A673 (cell line): ENCODE measurements at regions not wholly inside any gene's neighbourhood (a gene's known extent, or its start where the extent isn't known, plus 50 kb on each side); places are given as distances from the start of the nearest gene placed in this dataset.

Experiments
- BruUV-seq: library from RNA; stranded (reverse); fragments of 400-500 nt; replicated peaks from 2 replicates; lab custom pipeline; 2021; lab: Mats Ljungman, UMichigan
- CTCF ChIA-PET: fragments of 300-600 bp; sonication (Branson Sonifier 250); formaldehyde crosslinking; loops from one replicate; lab custom pipeline; 2022; ENCODE audit warnings: antibody characterized with exemption; lab: Charles Lee
- POLR2A ChIA-PET: fragments of 300-600 bp; sonication (Branson Sonifier 250); formaldehyde crosslinking; loops from one replicate; lab custom pipeline; 2022; ENCODE audit warnings: antibody characterized with exemption; ENCODE audit not compliant: low non-redundant PET; lab: Charles Lee
- DNase-seq: peaks from one replicate; pipeline ENCODE4 v3.0.0-alpha.2; 2015; ENCODE audit warnings: low spot score
- H3K27ac ChIP-seq: fragments of 200-600 bp; sonication (generic); 2 replicates; pipeline ENCODE4 v1.5.1; 2016; ENCODE audit warnings: mixed run types, low read depth, mild to moderate bottlenecking, mixed read lengths, antibody characterized with exemption, low read length; ENCODE audit not compliant: poor library complexity, severe bottlenecking
- H3K27me3 ChIP-seq: fragments of 200-600 bp; sonication (generic); replicated peaks from 2 replicates; pipeline ENCODE4 v1.6.1; 2017; ENCODE audit warnings: mixed run types, low read depth, mild to moderate bottlenecking, mixed read lengths, antibody characterized with exemption, low read length; ENCODE audit not compliant: insufficient read depth, poor library complexity
- H3K36me3 ChIP-seq: fragments of 200-600 bp; sonication (generic); 2 replicates; pipeline ENCODE4 v1.6.1; 2016; ENCODE audit warnings: mixed run types, mild to moderate bottlenecking, mixed read lengths, antibody characterized with exemption, low read length; ENCODE audit not compliant: insufficient read depth, poor library complexity, severe bottlenecking
- H3K4me1 ChIP-seq: fragments of 200-600 bp; sonication (generic); 2 replicates; pipeline ENCODE4 v1.6.1; 2017; ENCODE audit warnings: mixed run types, mild to moderate bottlenecking, mixed read lengths, antibody characterized with exemption, low read length; ENCODE audit not compliant: insufficient read depth, poor library complexity, severe bottlenecking
- H3K4me3 ChIP-seq: fragments of 200-600 bp; sonication (generic); 2 replicates; pipeline ENCODE4 v1.5.1; 2016; ENCODE audit warnings: low read depth, mixed run types, mild to moderate bottlenecking, mixed read lengths, low read length; ENCODE audit not compliant: poor library complexity, severe bottlenecking
- H3K9me3 ChIP-seq: fragments of 200-600 bp; sonication (generic); 2 replicates; pipeline ENCODE4 v1.6.1; 2016; ENCODE audit warnings: mixed run types, low read depth, mild to moderate bottlenecking, mixed read lengths, antibody characterized with exemption, low read length; ENCODE audit not compliant: poor library complexity, severe bottlenecking
- EZH2 ChIP-seq: fragments of 200-600 bp; sonication (generic); IDR thresholded peaks from 2 replicates; pipeline ENCODE4 v1.6.1; 2017; ENCODE audit warnings: borderline replicate concordance, low read depth, mild to moderate bottlenecking, mixed read lengths, antibody characterized with exemption, low read length; ENCODE audit not compliant: poor library complexity, severe bottlenecking
- intact Hi-C: fragments of 100-400 bp; cut with micrococcal nuclease; formaldehyde crosslinking; loops from one replicate; pipeline ENCODE4 v1.10.0; 2022; ENCODE audit not compliant: unreplicated experiment
- TF ChIP-seq, protein P1 (sequence below): fragments of 300-800, 200-600 bp; sonication (generic); conservative IDR thresholded peaks from 2 replicates; pipeline ENCODE4 v1.5.1; 2017; ENCODE audit warnings: low read depth, mild to moderate bottlenecking, antibody characterized with exemption, low read length, moderate library complexity, mixed read lengths

GRCh38 chr9:107983762-107984161, 494.2 kb upstream of the KLF4 start:
- Histone ChIP-seq H3K36me3 (no peaks in the 10 kb centered on the region), H3K27me3 (no peaks in the 10 kb centered on the region), H3K4me1 (no peaks in the 10 kb centered on the region), H3K9me3 (no peaks in the 10 kb centered on the region), H3K27ac (no peak overlapping the region), H3K4me3 (no peak overlapping the region)
- no peak for TF ChIP-seq EZH2
- TF ChIP-seq, protein P1, sequence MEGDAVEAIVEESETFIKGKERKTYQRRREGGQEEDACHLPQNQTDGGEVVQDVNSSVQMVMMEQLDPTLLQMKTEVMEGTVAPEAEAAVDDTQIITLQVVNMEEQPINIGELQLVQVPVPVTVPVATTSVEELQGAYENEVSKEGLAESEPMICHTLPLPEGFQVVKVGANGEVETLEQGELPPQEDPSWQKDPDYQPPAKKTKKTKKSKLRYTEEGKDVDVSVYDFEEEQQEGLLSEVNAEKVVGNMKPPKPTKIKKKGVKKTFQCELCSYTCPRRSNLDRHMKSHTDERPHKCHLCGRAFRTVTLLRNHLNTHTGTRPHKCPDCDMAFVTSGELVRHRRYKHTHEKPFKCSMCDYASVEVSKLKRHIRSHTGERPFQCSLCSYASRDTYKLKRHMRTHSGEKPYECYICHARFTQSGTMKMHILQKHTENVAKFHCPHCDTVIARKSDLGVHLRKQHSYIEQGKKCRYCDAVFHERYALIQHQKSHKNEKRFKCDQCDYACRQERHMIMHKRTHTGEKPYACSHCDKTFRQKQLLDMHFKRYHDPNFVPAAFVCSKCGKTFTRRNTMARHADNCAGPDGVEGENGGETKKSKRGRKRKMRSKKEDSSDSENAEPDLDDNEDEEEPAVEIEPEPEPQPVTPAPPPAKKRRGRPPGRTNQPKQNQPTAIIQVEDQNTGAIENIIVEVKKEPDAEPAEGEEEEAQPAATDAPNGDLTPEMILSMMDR: no peak
- ChIA-PET POLR2A (no interaction called here), CTCF (no interaction called here)
- intact Hi-C loops: no loop called here
- no peak for DNase-seq
- no TSS peak for BruUV-seq

- H3K4me1 ChIP-seq: no peaks in the 10 kb centered on the region
- H3K9me3 ChIP-seq: no peaks in the 10 kb centered on the region
- no peaks in the 10 kb centered on the region for H3K36me3 ChIP-seq
- no TSS peak for BruUV-seq
- TF ChIP-seq EZH2: no peak
- TF ChIP-seq, protein P1: no peak
- no peak overlapping the region for H3K4me3 ChIP-seq
- H3K27me3 ChIP-seq: no peaks in the 10 kb centered on the region
- intact Hi-C loops: no loop called here
- no peak for DNase-seq
- ChIA-PET POLR2A (no interaction called here), CTCF (no interaction called here)
- H3K27ac ChIP-seq: no peak overlapping the region
These were observed 493.6 kb upstream of the KLF4 start for GRCh38 chr9:107983181-107983603.

DNA sequence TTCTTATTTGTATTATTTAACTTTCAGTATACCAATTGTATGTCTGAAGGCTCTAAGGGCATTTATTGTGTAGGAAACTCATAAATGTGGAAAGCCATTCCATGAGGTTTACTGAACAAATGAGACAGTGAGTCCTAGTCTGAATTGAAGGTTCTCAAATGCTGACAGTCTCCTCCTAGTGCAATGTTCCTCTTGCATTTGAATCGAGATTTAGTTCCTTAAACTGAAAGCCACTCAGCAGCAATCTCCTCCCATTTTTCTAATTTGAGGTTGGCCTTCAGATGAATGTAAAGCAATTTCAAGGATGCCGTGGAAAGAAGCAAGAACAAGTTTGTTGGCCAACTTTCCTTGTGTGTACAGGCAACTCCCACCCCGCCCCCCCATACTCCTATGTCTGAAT, 493.2 kb upstream of the KLF4 start:
- intact Hi-C loops: no loop called here
- Histone ChIP-seq H3K4me1 (no peaks in the 10 kb centered on the region), H3K27me3 (no peaks in the 10 kb centered on the region), H3K9me3 (no peaks in the 10 kb centered on the region), H3K27ac (no peak overlapping the region), H3K4me3 (no peak overlapping the region), H3K36me3 (no peaks in the 10 kb centered on the region)
- CTCF ChIA-PET: no interaction called here
- POLR2A ChIA-PET: no interaction called here
- no peak for DNase-seq
- BruUV-seq: no TSS peak
- TF ChIP-seq, protein P1: no peak
- no peak for TF ChIP-seq EZH2
